NOMO-1 treated with dmso at 0.1 percent for 144 hours (cell line): ENCODE measurements at regions not wholly inside any gene's neighbourhood (a gene's known extent, or its start where the extent isn't known, plus 50 kb on each side); places are given as distances from the start of the nearest gene placed in this dataset.

Experiments used
- DNase-seq: peaks from one replicate; lab custom pipeline; 2025; ENCODE audit not compliant: unreplicated experiment; lab: John Stamatoyannopoulos, UW

DNA sequence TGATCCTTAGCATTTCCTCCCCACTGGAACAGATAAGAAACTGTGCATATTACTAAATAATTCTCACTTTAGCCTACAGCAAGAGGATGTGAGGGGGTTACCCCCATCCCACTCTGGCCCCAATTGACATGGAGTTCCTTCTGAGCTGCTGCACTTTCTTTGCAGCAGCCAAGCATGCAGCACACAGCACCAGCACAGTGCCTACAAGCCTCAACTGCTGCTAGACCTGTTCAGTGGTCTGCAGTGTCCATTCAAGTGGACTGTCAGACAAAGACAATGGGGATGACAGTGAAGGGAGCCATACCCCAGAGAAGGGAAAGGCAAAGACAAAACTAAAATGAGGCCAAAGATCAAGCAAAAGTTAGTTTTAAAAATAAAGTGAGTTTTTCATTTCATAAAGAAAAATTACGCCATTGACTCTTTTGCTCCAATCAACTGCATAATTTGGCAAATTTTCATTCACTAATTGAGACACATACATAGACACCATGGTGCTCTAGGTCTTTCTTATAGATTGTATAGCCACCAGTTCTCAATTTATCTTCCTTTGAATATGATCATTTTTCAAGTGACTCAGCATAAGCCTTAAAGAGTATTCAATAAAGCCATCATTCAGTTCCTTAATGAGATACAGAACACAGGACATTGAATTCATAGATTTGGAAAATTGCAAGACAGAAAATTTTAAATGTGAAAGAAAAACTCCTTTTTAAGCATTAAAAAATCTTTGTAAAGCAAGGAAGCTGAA lies 410.6 kb downstream of the HNRNPD start:
- no peak for DNase-seq

- no peak for DNase-seq
Observed at GRCh38 chr4:81960961-81961360, 412.8 kb downstream of the HNRNPD start.

DNA sequence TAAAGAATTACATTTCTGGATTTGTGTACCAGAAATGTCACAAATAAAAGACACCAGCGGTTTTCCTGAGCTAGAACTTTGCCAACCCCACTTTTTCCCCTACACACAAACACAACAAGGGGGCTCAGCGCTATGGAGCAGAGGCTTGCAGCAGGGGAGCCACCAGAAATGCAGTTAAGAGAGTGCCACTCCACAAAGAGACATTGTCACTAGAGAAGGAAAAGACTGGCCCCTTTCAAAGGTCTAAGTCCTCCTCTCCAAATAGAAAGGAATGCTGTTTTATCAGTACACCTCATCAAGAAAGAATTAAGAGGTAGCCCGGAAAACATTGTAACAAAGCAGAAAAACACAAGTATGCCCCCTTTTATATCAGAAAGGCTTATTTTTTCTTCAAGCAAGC lies 419.5 kb downstream of the HNRNPD start:
- no peak for DNase-seq

DNA sequence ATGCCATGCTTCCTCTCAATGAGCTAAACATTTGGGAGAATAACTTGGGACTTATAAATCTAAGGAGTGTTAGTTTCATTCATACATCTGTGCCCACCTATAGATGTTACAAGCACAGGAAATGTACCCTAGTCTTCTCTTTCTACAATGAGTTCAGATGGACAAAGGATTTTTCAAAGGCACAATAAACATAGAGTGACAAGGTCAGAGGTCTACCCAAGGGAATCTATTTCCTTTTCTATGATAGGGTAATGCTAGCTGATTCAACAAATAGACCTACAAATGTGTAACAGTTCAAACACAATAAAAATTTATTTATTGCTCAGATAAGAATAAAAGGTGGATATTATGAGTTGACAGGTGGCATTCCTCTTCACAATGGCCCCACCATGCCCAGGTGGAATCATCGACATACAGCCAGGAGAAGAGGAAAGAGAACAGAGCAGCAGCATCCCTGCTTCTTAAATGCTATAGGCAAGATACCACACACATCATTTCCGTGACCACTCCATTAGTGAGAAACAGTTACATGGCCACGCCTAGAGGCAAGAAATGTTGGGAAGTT lies 421.8 kb downstream of the HNRNPD start:
- no peak for DNase-seq

DNA sequence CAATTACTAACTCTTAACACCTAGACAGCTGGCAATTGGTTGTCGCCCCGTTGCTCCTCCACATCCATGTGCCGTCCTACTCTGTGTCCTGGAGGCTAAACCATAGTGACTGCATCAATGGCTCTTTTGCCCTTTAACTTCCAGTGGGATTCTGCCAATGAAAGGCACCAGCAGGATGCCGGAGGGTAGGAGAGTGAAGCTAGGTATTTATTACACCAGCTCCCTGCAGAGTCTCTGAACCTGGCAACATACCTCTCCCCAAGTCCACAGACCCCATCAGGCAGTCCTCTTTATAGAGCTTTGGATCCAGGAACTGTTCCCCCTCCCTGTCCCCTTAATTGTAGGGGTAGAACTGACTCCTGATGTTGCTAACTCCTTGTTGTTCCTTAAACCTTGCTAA lies 426.8 kb downstream of the HNRNPD start:
- DNase-seq, result no peak

GRCh38 chr4:81930506-81931238 lies 443.1 kb downstream of the HNRNPD start:
- DNase-seq, result no peak

DNA sequence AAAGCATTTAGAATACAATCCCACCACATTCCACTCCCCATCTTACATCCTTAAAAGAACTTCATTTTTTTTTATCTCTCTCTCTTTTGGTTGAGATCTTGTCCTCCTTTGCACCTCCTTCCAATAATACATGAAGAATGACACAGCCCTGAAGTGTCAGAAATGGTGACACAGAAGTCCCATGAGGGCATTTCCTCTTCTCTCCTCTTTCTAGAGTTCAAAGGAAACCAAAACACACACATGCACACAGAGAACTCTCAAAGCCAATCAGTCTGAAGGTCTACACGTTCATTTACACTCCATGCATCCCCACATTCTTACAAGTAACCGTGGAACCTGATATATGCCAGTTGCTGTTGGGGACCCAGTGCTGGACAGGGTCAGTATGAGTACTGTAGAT lies 450.7 kb downstream of the HNRNPD start:
- no peak for DNase-seq

DNA sequence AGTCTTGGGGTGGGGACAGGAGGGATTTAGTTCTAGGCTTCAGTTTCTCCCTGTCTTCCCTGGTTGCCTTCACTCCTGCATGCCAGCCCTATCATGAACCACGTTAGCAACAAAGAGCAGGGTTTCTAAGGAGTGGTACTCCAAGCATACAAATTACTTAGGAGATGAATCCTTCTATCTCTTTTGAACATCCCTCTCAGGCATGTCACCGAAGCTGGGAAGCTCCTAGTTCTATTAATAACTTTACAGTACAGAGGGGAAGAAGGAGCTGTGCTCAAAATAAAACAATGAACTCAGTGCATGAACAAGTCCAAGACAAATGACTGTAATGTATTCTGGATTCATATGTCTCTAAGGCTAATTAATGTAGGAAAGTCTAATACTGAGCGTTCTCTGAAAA lies 450.6 kb upstream of the RASGEF1B start:
- DNase-seq, result no peak

DNA sequence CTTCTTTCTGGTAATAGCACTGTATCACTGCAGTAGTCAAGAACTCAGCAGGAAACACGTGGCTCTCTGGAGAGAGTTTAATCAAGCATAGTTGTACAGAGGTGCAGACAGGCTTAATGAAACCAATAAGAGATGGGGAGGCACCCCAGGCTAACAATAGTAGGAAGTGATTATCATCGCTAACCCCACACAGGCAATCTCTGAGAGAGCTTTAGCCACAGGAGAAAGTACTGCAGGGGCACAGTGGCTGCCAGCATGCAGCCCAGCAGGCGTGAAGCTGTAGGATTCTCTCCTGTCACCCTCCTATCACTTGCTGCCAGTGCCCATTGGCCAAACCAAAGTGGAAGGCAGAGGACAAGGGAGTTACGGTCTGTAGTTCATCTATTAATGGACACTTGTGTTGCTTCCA lies 450.0 kb upstream of the RASGEF1B start:
- DNase-seq, result no peak

DNA sequence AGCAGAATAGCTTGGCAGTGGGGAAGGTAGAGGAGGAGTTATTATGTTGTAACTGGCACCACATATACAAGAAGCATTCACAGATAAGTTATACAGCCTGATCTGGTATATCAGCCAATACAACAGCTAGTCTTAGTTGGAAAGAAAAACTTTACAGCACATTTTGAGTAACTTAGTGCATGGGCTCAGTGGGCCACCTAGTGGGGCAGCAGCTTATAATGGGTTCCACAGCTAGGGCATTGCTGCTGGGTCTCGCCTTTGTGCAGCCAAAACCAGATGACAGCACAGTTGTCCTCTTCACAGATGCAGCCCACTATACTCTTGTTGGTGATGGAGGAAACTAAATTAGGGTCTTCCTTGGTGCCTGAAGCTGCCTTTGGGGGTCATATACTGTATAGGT lies 448.1 kb upstream of the RASGEF1B start:
- DNase-seq, result no peak

DNA sequence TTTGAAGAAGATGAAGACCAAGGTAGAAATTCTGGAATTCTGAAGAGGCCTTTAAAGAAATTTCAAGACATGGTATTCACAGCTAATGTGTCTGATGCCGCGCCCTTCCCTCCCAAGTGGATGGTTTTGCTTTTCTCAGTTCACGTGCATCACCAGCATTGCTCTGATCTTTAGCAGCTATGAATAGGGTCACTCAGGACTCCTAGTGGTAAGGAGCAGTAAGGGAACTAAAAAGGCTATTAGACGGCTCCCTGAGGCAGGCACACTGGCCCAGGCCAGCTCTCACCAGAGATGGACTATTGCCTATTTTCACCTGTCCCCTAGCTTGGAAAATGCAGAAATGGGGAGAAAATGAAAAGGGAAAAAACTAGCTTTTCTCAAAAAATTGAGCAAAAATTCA lies 447.5 kb upstream of the RASGEF1B start:
- no peak for DNase-seq

DNA sequence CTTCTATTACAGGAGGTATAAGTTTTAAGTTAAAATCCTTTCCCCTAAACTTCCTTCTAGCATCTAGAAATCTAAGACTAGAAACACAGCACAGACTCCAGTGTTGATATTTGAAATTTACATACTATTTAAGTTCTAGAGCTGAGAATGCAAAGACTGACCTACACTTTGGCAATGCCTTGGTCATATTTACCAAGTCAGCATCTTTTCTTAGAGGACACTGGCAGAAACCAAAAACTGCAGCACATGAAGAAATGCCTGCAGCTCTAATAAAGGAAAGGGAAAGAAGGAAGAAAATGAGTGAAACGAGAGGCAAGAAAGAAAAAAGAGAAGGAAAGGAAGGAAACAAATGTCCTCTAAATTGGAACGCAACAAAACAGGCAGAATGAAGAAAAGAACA lies 443.7 kb upstream of the RASGEF1B start:
- no peak for DNase-seq

DNA sequence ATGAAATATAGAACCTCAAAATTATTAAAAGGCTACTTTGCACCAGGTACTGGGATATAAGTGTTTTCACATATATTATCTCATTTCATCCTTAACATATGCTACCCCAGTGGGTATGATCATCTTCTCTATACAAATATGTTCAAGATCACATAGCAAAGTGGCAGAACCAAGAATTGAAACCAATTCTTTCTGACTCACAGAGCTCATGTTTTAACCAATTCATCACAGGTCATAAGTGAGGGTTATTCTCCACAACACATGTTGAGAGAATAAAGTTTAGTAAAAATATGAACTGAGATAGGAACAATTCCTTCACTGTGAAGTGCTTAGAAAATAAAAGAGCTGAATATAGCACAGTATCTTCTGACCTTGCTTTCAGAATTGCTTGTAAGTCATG lies 442.9 kb upstream of the RASGEF1B start:
- no peak for DNase-seq

DNA sequence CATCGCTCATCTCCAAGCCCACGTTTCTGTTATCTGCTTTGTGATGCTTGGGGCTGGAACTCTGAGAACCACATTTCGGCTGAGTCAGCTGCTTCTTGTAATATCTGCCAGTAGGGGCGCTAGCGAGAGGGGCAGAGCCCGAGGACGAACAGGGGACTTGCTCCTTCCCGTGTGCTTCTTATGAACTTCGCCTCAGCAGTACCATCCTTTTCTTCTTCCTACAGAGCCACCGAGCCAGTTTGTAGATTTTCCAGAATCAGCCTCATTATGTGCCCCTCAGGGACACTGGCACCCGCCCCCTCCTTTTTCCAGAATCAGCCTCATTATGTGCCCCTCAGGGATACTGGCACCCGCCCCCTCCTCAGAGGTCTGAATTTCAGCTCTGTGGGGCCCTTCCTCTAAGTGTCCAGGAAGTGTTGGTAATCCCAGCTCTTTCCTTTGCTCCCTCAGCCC lies 441.7 kb upstream of the RASGEF1B start:
- DNase-seq, result peak; percentile 32

GRCh38 chr4:81912376-81913030 lies 440.8 kb upstream of the RASGEF1B start:
- no peak for DNase-seq

GRCh38 chr4:81906905-81907304 lies 435.2 kb upstream of the RASGEF1B start:
- DNase-seq, result no peak

DNA sequence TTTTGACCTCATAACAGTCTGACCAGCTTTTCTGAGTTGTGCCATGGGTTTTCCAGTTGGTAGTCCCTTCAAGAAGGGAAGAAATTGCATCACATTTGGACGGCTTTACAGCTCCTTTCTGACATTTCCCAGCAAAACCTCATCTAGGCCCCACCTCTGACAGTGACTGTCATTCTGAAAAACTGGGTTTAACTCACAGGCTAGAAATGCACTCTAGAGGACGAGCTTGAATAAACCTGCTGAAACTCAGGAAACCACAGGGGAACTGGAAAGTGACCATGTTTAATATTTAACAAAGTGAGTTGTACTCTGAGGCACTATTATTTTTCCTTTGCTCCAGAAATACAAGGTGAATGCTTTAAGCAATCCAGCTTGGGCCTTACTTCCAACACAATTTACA lies 434.3 kb upstream of the RASGEF1B start:
- no peak for DNase-seq

GRCh38 chr4:81904121-81904520 lies 432.4 kb upstream of the RASGEF1B start:
- no peak for DNase-seq

GRCh38 chr4:81903212-81903611 lies 431.5 kb upstream of the RASGEF1B start:
- no peak for DNase-seq

- no peak for DNase-seq
Observed at GRCh38 chr4:81898862-81899504, 427.3 kb upstream of the RASGEF1B start.

GRCh38 chr4:81896936-81897335 lies 425.2 kb upstream of the RASGEF1B start:
- no peak for DNase-seq
